NCI-H345 (cell line): ENCODE measurements at regions not wholly inside any gene's neighbourhood (a gene's known extent, or its start where the extent isn't known, plus 50 kb on each side); places are given as distances from the start of the nearest gene placed in this dataset.
"Not testable (repeated sequence)": the region's sequence is repeated elsewhere in the genome, so short reads cannot be mapped to it uniquely, and the experiment has no call there.

ENCODE experiments used
- DNase-seq: peaks from one replicate; lab custom pipeline; 2025; lab: John Stamatoyannopoulos, UW

DNA sequence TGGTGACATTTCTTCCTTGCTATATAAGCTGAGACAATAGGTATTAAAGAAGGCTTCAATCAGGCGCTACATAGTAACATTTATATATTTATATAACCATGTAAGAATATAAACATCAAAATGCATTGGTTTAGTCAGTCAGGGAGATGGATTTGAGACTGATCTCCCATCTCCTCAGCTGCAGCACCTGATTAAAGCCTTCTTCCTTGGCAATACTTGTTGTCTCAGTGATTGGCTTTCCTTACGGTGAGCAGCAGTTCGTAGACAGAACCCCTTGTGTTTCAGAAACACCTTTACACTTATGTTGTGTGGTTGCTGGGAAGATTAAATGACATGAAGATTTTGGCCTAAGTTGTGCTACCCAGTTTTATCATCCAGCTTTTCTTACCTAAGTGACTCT, 323.3 kb upstream of the DUSP10 start:
- DNase-seq = no peak

- DNase-seq = no peak
Observed at GRCh38 chr1:222064388-222065211, 322.7 kb upstream of the DUSP10 start.

DNA sequence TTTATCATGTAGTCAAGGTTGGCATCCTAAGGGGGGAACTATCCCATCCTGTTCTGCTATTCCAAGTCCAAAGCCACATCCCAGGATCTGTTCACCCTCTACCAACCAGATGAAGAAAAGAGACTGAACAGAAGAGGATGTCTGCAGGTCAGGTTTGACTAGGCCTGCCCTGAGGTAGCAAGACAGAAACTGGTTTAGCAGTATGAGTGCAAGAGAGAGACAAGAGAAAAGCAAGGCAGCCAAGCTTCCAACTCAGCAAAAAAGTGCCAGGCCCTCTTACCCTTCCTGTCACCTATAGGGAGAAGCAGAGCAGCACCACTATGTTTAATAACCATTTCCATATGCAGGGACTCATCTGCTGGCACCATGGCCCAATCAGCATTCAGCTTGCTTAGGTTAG, 320.8 kb upstream of the DUSP10 start:
- no peak for DNase-seq

DNA sequence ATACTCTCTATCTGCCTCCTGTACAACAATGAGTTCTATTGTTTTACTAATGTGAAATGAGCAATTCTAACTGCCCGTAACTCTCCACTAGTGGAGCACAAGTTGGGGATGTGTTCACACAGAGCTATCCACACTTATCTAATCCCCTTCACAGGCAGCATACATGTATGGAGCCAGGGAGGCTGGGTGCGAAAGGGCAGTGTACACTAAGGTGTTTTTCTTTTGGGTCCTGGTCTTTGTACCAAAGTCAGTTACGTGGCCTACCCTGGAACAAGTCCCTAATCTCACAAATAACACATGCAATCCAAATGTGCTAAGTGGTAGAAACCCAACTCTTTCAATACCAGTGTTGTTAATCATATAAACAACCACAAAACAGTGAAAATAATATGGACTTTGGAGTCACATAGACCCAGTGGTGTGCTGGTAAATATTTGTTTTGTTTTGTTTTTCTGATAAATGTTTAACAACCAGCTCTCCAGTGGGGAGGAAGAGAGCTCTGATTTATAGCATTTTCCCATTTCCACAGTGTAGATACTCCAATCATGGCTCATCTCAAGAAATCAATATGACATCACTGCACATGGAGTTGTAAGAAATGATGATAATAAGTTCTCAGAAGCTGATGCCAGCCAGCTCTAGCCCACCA, 319.9 kb upstream of the DUSP10 start:
- DNase-seq = no peak

DNA sequence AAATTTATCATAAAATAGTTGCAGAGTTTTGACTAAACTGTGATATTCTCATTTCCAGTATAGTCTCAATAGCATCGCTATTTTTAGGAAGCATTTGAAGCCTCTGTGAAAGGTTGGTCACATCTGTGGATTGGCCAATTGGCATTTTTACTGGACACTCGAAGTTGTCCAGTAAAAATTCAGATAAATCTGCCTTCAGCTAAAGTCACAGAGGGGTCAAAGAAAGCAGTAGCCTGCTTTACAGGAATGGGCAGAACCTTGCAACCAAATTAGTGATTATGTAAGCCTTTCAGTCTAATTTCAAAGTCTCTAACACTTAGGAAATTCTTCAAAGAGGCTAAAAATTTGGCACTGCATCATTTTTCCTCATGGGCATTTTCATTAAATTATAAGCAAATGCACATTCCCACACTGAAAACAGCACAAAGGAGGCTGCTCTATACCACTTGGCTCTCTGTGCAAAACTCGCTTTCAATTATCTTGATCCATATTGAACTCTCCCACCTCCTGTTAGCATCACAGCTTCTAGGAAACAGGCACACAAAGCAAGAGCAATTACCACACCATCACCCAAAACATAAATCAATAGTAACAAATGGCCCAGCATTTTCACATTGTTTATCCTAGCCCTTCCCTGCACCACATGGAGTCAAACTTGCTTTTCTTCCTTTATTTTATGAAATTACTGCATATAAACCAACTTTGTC, 318.5 kb upstream of the DUSP10 start:
- DNase-seq = no peak

DNA sequence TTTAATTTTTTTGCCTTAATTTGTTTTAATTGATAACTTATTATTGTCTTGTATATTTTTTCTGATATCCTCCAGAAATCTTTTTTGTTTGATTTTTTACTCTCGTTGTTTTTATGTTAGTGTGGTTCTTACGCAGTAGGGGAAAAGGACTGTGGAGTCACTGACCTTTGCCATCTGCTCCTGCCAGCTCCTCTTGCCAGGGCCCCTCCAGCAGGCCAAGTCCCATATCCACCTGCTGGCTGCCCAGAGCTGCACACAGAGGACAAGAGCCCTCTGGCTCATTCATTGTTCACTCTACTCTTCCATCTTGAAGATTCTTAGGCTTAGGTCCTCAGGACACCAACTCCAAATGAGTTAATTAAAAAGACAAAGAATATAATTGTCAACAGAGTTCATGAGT, 316.4 kb upstream of the DUSP10 start:
- DNase-seq = no peak

DNA sequence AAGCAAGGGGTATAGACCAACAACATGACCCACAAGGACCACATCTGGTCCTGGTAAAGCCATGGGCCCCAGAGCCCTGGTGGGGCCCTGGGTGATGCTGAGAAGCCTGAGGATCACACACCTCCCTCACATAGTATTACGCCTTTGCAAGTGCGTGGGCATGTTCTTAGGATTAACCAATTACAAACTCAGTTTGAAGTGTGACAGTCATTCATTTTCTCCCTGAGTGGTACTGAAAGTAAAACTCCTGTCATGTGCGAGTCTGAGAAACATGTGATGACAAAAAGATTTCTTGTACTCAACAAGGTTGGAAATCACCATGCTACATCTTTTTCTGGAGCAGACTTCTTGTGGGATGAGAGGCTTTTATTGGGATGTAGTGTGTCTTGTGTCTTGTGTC, 315.3 kb upstream of the DUSP10 start:
- no peak for DNase-seq

DNA sequence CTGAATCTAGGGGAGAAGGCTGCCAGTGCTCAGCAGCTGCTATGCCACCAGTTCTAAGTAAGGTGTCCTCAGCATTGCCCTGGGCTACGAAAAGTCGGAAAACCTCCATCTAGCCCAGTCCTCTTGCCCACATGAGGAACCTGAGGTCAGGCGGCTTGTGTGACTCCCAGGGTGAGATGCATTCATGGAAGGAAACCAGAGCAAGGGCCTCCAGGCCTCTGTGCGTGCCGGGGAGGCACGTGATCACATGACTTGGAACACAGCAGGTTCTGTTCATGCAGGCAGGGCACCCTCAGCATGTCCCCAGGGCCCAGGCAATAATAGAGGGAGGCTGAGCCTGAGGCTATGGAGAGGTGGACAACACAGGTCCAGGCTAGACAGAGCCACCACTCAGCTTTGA, 312.5 kb upstream of the DUSP10 start:
- no peak for DNase-seq

- no peak for DNase-seq
Observed at GRCh38 chr1:222053790-222054294, 312.0 kb upstream of the DUSP10 start.

DNA sequence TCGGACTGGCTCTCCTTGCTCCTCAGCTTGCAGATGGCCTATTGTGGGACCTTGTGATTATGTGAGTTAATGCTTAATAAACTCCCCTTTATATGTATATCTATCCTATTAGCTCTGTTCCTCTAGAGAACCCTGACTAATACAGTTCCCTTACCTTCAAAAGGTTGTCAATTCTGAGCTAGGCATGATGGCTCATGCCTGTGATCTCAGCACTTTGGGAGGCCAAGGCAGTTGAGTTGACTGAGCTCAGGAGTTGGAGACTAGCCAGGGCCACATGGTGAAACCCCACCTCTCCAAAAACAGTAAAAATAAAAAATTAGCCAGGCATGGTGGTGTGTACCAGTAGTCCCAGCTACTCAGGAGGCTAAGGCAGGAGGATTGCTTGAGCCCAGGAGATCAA, 309.4 kb upstream of the DUSP10 start:
- not testable (repeated sequence) for DNase-seq

GRCh38 chr1:222049661-222050060, 307.8 kb upstream of the DUSP10 start:
- DNase-seq = not testable (repeated sequence)

DNA sequence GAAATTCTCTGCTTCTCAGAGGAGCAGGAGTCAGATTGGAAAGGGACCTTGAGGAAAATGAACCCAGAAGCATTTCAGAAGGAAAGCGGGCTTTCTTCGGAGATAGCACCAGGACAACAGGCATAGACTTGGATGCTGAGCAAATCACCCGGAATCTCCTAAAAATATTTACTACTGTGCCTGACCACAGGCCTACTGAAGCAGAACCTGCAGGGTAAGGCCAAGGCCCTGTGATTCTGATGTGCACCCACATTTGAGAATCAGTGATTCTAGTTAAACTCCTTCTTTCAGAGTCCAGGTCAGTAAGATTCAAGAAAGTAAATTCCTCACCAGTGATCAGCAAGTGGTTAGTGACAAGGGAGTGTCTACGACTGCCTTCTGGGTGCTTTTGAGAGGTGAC, 307.3 kb upstream of the DUSP10 start:
- DNase-seq = no peak

DNA sequence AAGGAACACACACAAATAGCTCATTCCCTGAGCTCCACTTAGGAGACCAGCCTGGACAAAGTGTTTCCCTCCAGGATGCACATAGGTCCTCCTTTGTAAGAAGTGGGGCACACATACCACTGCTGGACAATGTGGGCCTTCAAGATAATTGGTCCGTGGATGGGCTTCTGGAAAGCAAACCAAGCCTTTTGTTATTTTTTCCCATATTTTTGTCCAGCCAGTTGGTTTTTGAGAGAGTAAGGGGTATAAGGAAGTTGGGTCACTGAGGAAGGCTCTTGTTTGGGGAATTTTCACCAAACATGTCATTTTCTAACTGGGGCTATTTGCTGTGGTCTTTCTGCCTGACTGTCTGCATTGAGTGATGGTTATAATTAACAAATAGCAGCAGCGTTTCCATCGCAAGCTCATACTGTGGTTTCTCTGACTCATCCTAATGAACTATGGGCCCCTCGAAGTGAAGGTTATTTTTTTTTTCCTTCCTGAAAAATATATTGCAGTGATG, 306.3 kb upstream of the DUSP10 start:
- DNase-seq = no peak

DNA sequence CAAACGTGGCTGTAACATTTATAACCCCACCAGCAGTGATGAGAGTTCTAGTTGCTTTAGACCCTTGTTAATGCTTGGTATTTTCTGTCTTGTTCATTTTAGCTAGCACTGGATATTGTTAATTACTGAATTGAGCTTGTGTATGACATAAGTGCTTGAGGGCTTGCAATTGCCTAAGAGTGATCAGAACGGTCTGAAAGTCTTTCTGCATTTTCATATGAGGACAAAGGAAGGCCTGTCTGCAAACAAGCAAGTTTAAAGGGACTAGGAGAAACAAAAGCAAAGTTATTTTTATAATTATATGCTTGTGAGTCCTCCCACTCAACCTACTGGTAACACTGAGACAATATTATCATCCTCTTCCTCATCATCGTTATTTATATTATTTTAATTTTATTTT, 305.5 kb upstream of the DUSP10 start:
- DNase-seq = no peak

GRCh38 chr1:222046684-222047263, 304.9 kb upstream of the DUSP10 start:
- no peak for DNase-seq

DNA sequence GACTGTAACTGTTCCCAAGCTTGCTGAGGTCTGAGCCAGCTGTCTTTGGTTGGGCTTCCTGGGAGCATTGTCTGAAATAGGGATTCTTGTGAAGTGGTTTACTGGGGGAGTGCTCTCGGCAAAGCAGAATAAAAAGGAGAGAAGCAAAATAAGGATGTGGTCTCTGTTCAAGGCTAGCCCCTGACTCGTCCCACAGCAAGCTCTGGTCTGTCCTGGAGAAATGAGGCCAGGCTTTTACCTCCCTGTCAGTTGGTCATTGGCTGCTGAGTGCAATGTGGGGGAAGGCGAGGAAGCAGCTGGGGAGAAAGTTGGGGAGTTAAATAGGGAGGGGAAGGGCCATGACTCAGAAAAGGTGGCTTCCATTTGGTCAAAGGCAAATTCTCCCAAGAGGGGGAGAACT, 303.9 kb upstream of the DUSP10 start:
- no peak for DNase-seq

GRCh38 chr1:222045236-222045635, 303.3 kb upstream of the DUSP10 start:
- no peak for DNase-seq

DNA sequence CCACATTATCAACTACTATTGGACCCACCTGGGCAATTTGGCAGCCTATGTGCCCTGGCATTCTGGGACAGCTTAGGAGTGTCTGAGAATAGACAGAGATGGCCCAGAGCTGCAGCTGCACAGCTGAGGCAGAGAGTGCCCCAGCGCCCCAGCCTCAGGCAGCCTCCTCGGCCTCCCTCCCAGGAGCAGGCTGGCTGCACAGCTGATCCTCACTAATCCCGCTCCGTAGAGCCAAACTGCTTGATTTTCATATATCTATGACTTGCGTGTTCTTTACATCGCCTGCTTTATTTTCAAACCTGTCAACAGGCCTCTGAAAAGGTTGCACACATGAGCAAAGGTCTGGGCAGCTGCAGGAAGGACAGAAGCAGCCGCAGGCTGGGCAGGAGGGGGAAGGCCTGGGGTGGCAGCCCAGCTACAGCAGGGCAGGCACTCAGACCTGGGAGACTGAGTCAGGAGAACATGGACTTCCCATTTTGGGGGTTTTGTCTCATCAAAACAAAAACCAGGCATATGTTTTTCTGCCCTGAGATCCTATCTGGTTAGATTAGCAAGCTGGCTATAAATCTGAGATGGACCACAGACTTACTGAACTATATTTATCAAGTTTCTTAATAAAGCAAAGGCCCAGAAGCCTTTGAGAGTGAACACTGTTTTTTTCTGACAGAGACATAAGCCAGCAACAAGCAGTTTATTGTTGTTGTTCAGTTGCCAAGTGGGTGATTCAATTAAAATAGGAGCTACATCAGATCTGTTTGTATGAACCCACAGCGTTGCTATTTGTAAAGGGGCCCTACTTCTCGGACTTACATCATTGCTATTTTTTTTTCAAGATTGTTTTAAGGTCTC, 301.8 kb upstream of the DUSP10 start:
- no peak for DNase-seq

GRCh38 chr1:222042120-222042519, 300.2 kb upstream of the DUSP10 start:
- no peak for DNase-seq

DNA sequence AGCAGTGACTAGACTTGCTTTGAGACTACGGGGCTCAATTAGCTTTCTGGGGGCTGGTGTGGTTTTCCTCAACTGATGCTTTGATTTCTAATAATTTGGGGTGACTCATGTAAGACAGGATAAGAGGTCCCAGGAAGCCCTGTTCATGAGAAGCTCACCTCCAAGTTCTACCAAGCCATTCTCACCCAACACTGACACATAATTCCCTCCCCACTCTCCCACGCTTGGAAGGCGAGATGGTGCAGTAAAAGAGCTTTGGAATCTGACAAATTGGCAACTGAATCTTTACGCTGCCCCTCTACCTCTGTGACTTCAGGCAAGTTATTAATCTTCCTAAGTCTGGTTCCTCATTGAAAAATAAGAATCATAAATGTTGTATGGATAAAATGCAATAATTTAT, 299.1 kb upstream of the DUSP10 start:
- DNase-seq = no peak

DNA sequence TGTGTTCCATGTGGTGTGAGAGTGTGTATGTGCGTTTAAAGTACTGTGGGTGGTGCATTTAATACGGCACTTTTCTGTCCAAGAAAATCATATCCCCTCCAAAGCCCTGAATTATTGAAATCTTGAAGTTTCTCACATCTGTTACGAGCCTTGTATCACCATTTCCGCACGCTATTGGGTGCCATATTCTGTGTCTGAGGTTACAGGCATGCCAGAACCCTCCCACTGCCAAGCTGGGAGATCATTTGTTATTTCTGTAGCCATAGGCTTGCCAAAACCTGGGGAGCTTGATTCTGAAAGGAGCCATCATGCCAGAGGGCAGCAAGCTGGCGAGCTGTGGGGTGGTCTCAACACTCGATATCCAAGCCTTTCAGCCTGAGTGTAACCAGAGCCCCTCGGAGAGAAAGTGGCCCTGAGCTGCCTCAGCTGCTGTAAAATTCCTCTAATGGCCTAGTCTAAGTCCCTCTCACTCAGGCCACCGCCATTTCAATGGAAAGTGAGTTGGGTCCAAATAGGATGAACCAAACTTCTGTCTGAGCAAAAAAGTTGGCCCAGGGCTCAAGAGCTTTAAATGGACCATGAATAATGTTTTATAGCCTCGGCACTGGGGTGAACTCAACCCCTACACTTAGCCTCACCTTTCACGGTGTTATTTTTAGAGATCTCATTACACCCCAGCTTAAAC, 298.4 kb upstream of the DUSP10 start:
- DNase-seq = no peak
